Erythroblast (primary cell): ENCODE measurements at regions not wholly inside any gene's neighbourhood (a gene's known extent, or its start where the extent isn't known, plus 50 kb on each side); places are given as distances from the start of the nearest gene placed in this dataset.

ENCODE experiments used
- GATA1 ChIP-seq: IDR thresholded peaks from 2 replicates; pipeline ENCODE4 v1.6.1; 2011; ENCODE audit warnings: low read depth, mild to moderate bottlenecking, control low read depth, low read length, moderate library complexity
- POLR2A ChIP-seq: IDR thresholded peaks from 2 replicates; pipeline ENCODE4 v1.6.1; 2011; ENCODE audit warnings: mild to moderate bottlenecking, low read length

DNA sequence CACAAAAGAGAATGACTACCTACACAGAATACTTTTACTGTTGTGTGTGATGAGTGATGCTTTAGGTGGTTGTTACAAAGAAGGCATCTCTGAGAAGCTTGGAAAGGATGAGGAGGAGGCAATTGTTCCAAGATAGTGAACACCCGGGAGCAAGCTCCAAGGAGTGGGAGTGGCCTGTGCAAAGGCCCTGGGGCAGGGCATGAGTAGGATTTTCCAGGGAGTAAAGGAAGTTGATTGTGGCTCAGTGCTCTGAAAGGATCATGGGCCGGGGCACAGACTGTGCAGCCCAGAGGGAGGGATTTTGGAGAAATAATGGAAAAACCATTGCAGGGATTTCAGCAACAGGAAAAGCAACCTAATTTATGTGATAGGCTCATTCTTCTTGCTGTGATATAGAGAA, 264.3 kb downstream of the CDH26 start:
- TF ChIP-seq POLR2A = no peak
- no peak for TF ChIP-seq GATA1
